ENCODE measurements at regions not wholly inside any gene's neighbourhood (a gene's known extent, or its start where the extent isn't known, plus 50 kb on each side); places are given as distances from the start of the nearest gene placed in this dataset.

GRCh38 chr1:162983671-162984425 is 85.3 kb upstream of the RGS4 start:
- TF ChIP-seq, protein P1, sequence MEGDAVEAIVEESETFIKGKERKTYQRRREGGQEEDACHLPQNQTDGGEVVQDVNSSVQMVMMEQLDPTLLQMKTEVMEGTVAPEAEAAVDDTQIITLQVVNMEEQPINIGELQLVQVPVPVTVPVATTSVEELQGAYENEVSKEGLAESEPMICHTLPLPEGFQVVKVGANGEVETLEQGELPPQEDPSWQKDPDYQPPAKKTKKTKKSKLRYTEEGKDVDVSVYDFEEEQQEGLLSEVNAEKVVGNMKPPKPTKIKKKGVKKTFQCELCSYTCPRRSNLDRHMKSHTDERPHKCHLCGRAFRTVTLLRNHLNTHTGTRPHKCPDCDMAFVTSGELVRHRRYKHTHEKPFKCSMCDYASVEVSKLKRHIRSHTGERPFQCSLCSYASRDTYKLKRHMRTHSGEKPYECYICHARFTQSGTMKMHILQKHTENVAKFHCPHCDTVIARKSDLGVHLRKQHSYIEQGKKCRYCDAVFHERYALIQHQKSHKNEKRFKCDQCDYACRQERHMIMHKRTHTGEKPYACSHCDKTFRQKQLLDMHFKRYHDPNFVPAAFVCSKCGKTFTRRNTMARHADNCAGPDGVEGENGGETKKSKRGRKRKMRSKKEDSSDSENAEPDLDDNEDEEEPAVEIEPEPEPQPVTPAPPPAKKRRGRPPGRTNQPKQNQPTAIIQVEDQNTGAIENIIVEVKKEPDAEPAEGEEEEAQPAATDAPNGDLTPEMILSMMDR (IDR thresholded peaks at IDR 0.05), result no peak
- no peak for TF ChIP-seq POLR2A (IDR thresholded peaks at IDR 0.05)
